Subcutaneous abdominal adipose tissue (tissue), 5 donors: ENCODE measurements at regions not wholly inside any gene's neighbourhood (a gene's known extent, or its start where the extent isn't known, plus 50 kb on each side); places are given as distances from the start of the nearest gene placed in this dataset.
"Not testable (repeated sequence)": the region's sequence is repeated elsewhere in the genome, so short reads cannot be mapped to it uniquely, and the experiment has no call there.

Experiments used
- H3K27ac ChIP-seq: one replicate; pipeline ENCODE4 v1.7.0; 2013; ENCODE audit warnings: low read depth, mild to moderate bottlenecking, inconsistent platforms, low read length, moderate library complexity
- H3K27me3 ChIP-seq, 5 donors: one replicate each; pipeline ENCODE4 v1.7.0; 2013; ENCODE audit warnings: low read length in 5 of 5, inconsistent platforms in 1 of 5; ENCODE audit not compliant: control insufficient read depth in 5 of 5, insufficient read depth in 4 of 5
- H3K36me3 ChIP-seq, 5 donors: one replicate each; pipeline ENCODE4 v1.7.0; 2013; ENCODE audit warnings: low read length in 5 of 5; ENCODE audit not compliant: control insufficient read depth in 5 of 5, insufficient read depth in 5 of 5
- H3K4me1 ChIP-seq, 5 donors: one replicate each; pipeline ENCODE4 v1.7.0; 2013; ENCODE audit warnings: low read length in 5 of 5, mild to moderate bottlenecking in 3 of 5, moderate library complexity in 1 of 5; ENCODE audit not compliant: control insufficient read depth in 5 of 5, insufficient read depth in 5 of 5
- H3K4me3 ChIP-seq, 5 donors: one replicate each; pipeline ENCODE4 v1.7.0; 2013; ENCODE audit warnings: low read length in 5 of 5, low read depth in 1 of 5
- H3K9ac ChIP-seq, 5 donors: one replicate each; pipeline ENCODE4 v1.7.0; 2013; ENCODE audit warnings: low read length in 5 of 5, mild to moderate bottlenecking in 4 of 5, moderate library complexity in 3 of 5
- H3K9me3 ChIP-seq, 5 donors: one replicate each; pipeline ENCODE4 v1.7.0; 2013; ENCODE audit warnings: low read length in 5 of 5; ENCODE audit not compliant: control insufficient read depth in 5 of 5
- donor health status: healthy.
- donor health status: healthy.
- donor health status: healthy.
- donor health status: healthy.
- donor health status: healthy.

DNA sequence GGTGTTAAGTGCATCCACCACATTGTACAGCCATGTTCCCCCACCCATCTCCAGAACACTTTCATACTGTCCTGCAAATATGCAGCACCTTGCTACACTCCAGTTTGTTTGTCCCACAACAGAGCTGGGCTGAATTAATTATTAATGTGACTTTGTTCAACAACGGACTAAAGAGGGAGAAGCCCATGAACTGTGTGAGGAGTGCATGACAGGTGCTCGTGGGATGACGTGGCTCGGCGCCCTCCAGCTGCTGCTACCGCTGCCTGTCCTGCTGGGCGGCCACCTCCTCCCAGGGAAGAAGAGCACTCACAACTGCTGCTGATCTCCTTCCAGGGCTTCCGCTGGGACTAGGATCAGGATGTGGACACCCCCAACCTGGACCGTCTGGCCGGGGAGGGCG lies 111.2 kb upstream of the DEFB108B start:
- not testable (repeated sequence) for H3K4me1 ChIP-seq, H3K9me3 ChIP-seq, H3K36me3 ChIP-seq, H3K27me3 ChIP-seq, H3K4me3 ChIP-seq, H3K27ac ChIP-seq, H3K9ac ChIP-seq

- H3K4me3 ChIP-seq, H3K9ac ChIP-seq, H3K36me3 ChIP-seq, H3K4me1 ChIP-seq, H3K9me3 ChIP-seq, H3K27ac ChIP-seq, H3K27me3 ChIP-seq: not testable (repeated sequence)
Measured at GRCh38 chr11:71723991-71724390, 109.0 kb upstream of the DEFB108B start.

- not testable (repeated sequence) for H3K4me3 ChIP-seq, H3K9ac ChIP-seq, H3K4me1 ChIP-seq, H3K27ac ChIP-seq, H3K36me3 ChIP-seq, H3K9me3 ChIP-seq, H3K27me3 ChIP-seq
Measured at GRCh38 chr11:71730748-71731147, 102.3 kb upstream of the DEFB108B start.

- H3K27ac ChIP-seq, H3K9ac ChIP-seq, H3K9me3 ChIP-seq, H3K36me3 ChIP-seq, H3K4me3 ChIP-seq, H3K27me3 ChIP-seq, H3K4me1 ChIP-seq: not testable (repeated sequence)
Measured at GRCh38 chr11:71734368-71734767, 98.6 kb upstream of the DEFB108B start.

GRCh38 chr11:71738317-71738716 lies 94.7 kb upstream of the DEFB108B start:
- H3K27ac ChIP-seq, H3K4me3 ChIP-seq, H3K36me3 ChIP-seq, H3K27me3 ChIP-seq, H3K9ac ChIP-seq, H3K9me3 ChIP-seq, H3K4me1 ChIP-seq: not testable (repeated sequence)

DNA sequence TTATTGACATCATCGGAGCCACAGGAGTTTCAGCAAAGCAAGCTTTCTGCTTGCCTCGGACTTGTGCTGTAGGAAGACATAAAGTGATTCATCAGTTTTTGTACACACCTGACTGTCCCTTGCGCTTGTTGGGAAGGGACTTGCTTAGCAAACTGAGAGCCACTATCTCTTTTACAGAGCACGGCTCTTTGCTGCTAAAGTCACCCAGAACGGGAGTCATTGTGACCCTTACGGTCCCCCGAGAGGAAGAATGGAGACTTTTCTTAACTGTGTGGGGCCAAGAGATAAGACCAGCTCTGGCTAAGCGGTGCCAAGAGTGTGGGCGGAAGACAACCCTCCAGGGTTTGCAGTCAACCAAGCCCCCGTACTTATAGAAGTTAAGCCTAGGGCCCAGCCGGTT lies 89.6 kb upstream of the DEFB108B start:
- H3K36me3 ChIP-seq, H3K4me3 ChIP-seq, H3K9ac ChIP-seq: not testable (repeated sequence)

DNA sequence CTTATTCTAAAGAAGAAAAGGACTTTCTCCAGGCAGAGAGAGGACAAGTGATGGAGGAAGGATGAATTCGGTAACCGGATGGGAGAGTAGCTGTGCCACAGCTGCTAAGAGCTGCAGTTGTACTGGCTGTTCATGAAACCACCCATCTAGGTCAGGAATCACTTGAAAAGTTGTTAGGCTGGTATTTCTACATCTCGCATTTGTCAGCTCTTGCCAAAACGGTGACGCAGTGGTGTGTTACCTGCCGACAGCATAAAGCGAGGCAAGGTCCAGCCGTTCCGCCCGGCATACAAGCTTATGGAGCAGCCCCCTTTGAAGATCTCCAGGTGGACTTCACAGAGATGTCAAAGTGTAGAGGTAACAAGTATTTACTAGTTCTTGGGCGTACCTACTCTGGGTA lies 87.3 kb upstream of the DEFB108B start:
- H3K27ac ChIP-seq: not testable (repeated sequence)

More for the DNA sequence above, 89.6 kb upstream of the DEFB108B start:
- not testable (repeated sequence) for H3K27ac ChIP-seq, H3K9me3 ChIP-seq, H3K4me1 ChIP-seq, H3K27me3 ChIP-seq

GRCh38 chr11:71746263-71746662 lies 86.7 kb upstream of the DEFB108B start:
- H3K9me3 ChIP-seq, H3K9ac ChIP-seq, H3K36me3 ChIP-seq, H3K4me1 ChIP-seq, H3K4me3 ChIP-seq, H3K27me3 ChIP-seq, H3K27ac ChIP-seq: not testable (repeated sequence)

More for the DNA sequence above, 87.3 kb upstream of the DEFB108B start:
- H3K4me3 ChIP-seq, H3K9ac ChIP-seq, H3K4me1 ChIP-seq, H3K9me3 ChIP-seq, H3K36me3 ChIP-seq, H3K27me3 ChIP-seq: not testable (repeated sequence)

GRCh38 chr11:71748965-71749620 lies 83.9 kb upstream of the DEFB108B start:
- H3K9ac ChIP-seq, H3K27me3 ChIP-seq, H3K36me3 ChIP-seq, H3K4me3 ChIP-seq, H3K27ac ChIP-seq, H3K4me1 ChIP-seq, H3K9me3 ChIP-seq: not testable (repeated sequence)

GRCh38 chr11:71750908-71751307 lies 82.1 kb upstream of the DEFB108B start:
- H3K9ac ChIP-seq, H3K27ac ChIP-seq, H3K9me3 ChIP-seq, H3K4me1 ChIP-seq, H3K36me3 ChIP-seq, H3K27me3 ChIP-seq, H3K4me3 ChIP-seq: not testable (repeated sequence)
